HCT116 (cell line): ENCODE measurements at regions not wholly inside any gene's neighbourhood (a gene's known extent, or its start where the extent isn't known, plus 50 kb on each side); places are given as distances from the start of the nearest gene placed in this dataset.

ENCODE experiments used
- ATAC-seq: fragments of 200-7000 bp; cut with Tn5 transposase; 2 replicates; pipeline ENCODE4 v1.9.1; 2020; ENCODE audit warnings: mild to moderate bottlenecking, moderate library complexity
- BruUV-seq: library from RNA; stranded (reverse); fragments of 400-500 nt; replicated peaks from 2 replicates; lab custom pipeline; 2021; lab: Mats Ljungman, UMichigan
- CTCF ChIA-PET: fragments of 300-600 bp; sonication (Branson Sonifier 250); formaldehyde crosslinking; loops from one replicate; lab custom pipeline; 2021; ENCODE audit warnings: antibody characterized with exemption; lab: Charles Lee
- POLR2A ChIA-PET: fragments of 300-600, 350-600 bp; sonication (Branson Sonifier 250); formaldehyde crosslinking; loops from one replicate; lab custom pipeline; 2021; ENCODE audit warnings: antibody characterized with exemption; lab: Charles Lee
- RAD21 ChIA-PET, 2 experiments: fragments of 300-600 bp; sonication (Branson Sonifier 250); formaldehyde crosslinking; loops; one replicate each; lab custom pipeline; 2023; ENCODE audit warnings: low total read pairs in 2 of 2; ENCODE audit not compliant: uncharacterized antibody in 2 of 2, unreplicated experiment in 2 of 2, low non-redundant PET in 1 of 2; lab: Charles Lee
- DNase-seq: peaks from one replicate; pipeline ENCODE4 v3.0.0-alpha.2; 2010; ENCODE audit warnings: low read depth, low spot score
- H2AFZ ChIP-seq: fragments of 200-600 bp; shearing (Covaris generic), sonication (generic); 2 replicates; pipeline ENCODE4 v1.6.1; 2017; ENCODE audit warnings: low read depth, mixed run types, mixed read lengths, antibody characterized with exemption, low read length; ENCODE audit not compliant: poor library complexity, severe bottlenecking
- H3K27ac ChIP-seq: 2 replicates; pipeline ENCODE4 v1.5.1; 2012; ENCODE audit warnings: low read depth, low read length
- H3K27me3 ChIP-seq: fragments of 200-600 bp; sonication (generic); 2 replicates; pipeline ENCODE4 v1.6.1; 2016; ENCODE audit warnings: mixed run types, low read length, mixed read lengths; ENCODE audit not compliant: insufficient read depth
- H3K36me3 ChIP-seq, 2 experiments: fragments of 200-500 bp in 1 of 2; fragments of 200-600 bp in 1 of 2; sonication (Bioruptor generic) in 1 of 2; sonication (generic) in 1 of 2; 2 replicates each; pipeline versions ENCODE4 v1.5.1 to v1.6.1; 2014 to 2016; ENCODE audit warnings: low read length in 2 of 2, inconsistent platforms in 1 of 2, mixed read lengths in 1 of 2, mixed run types in 1 of 2; ENCODE audit not compliant: insufficient read depth in 2 of 2, control insufficient read depth in 1 of 2
- H3K4me1 ChIP-seq, 2 experiments: fragments of 200-600 bp in 1 of 2; sonication (generic) in 1 of 2; 2 replicates each; pipeline versions ENCODE4 v1.5.1 to v1.6.1; 2012 to 2017; ENCODE audit warnings: low read length in 2 of 2, inconsistent platforms in 1 of 2, mild to moderate bottlenecking in 1 of 2, mixed read lengths in 1 of 2, mixed run types in 1 of 2, moderate library complexity in 1 of 2; ENCODE audit not compliant: insufficient read depth in 2 of 2, control insufficient read depth in 1 of 2
- H3K4me2 ChIP-seq: fragments of 200-600 bp; sonication (generic); 2 replicates; pipeline ENCODE4 v1.6.1; 2017; ENCODE audit warnings: mixed run types, low read length, mixed read lengths
- H3K4me3 ChIP-seq, 2 experiments: fragments of 200-600 bp in 1 of 2; sonication (generic) in 1 of 2; replicated peaks in 1 of 2; 2 replicates each; pipeline ENCODE4 v1.5.1; 2011 to 2016; ENCODE audit warnings: low read length in 2 of 2, control low read depth in 1 of 2, low read depth in 1 of 2, mild to moderate bottlenecking in 1 of 2, mixed read lengths in 1 of 2, mixed run types in 1 of 2
- H3K79me2 ChIP-seq: fragments of 200-600 bp; sonication (generic); 2 replicates; pipeline ENCODE4 v1.6.1; 2017; ENCODE audit warnings: mild to moderate bottlenecking, mixed run types, low read length, moderate library complexity, mixed read lengths; ENCODE audit not compliant: insufficient read depth
- H3K9ac ChIP-seq: fragments of 200-600 bp; sonication (generic); 2 replicates; pipeline ENCODE4 v1.6.1; 2016; ENCODE audit warnings: low read length, mixed read lengths
- H3K9me2 ChIP-seq: fragments of 200-600 bp; sonication (generic), shearing (Covaris generic); 2 replicates; pipeline ENCODE4 v1.6.1; 2017; ENCODE audit warnings: mixed run types, mild to moderate bottlenecking, moderate library complexity; ENCODE audit not compliant: insufficient read depth
- H3K9me3 ChIP-seq, 2 experiments: fragments of 200-500 bp in 1 of 2; fragments of 200-600 bp in 1 of 2; sonication (Bioruptor generic) in 1 of 2; sonication (generic) in 1 of 2; 2 replicates each; pipeline ENCODE4 v1.6.1; 2014 to 2017; ENCODE audit warnings: low read length in 2 of 2, mixed read lengths in 2 of 2, inconsistent platforms in 1 of 2, low read depth in 1 of 2, mild to moderate bottlenecking in 1 of 2, mixed run types in 1 of 2, moderate library complexity in 1 of 2; ENCODE audit not compliant: control insufficient read depth in 1 of 2, insufficient read depth in 1 of 2
- H4K20me1 ChIP-seq: fragments of 200-600 bp; sonication (generic), shearing (Covaris generic); 2 replicates; pipeline ENCODE4 v1.6.1; 2017; ENCODE audit warnings: mixed run types, mild to moderate bottlenecking, moderate library complexity; ENCODE audit not compliant: insufficient read depth
- EGR1 ChIP-seq: IDR thresholded peaks from 2 replicates; pipeline ENCODE4 v1.6.1; 2012; ENCODE audit warnings: low read depth
- EZH2phosphoT487 ChIP-seq: fragments of 200-600 bp; IDR thresholded peaks from 2 replicates; pipeline ENCODE4 v1.6.1; 2018; ENCODE audit warnings: antibody characterized with exemption, borderline replicate concordance
- FOSL1 ChIP-seq: IDR thresholded peaks from 2 replicates; pipeline ENCODE4 v1.6.1; 2012; ENCODE audit warnings: low read depth
- JUND ChIP-seq: IDR thresholded peaks from 2 replicates; pipeline ENCODE4 v1.6.1; 2012
- POLR2A ChIP-seq: IDR thresholded peaks from 2 replicates; pipeline ENCODE4 v1.7.0; 2011; ENCODE audit warnings: borderline replicate concordance; ENCODE audit not compliant: insufficient read depth, insufficient read length; ENCODE audit errors: extremely low read depth
- POLR2AphosphoS5 ChIP-seq: IDR thresholded peaks from 2 replicates; pipeline ENCODE4 v1.6.1; 2011; ENCODE audit warnings: mild to moderate bottlenecking, low read depth, low read length, moderate library complexity
- RAD21 ChIP-seq: IDR thresholded peaks from 2 replicates; pipeline ENCODE4 v1.6.1; 2012; ENCODE audit warnings: low read depth, mild to moderate bottlenecking
- SP1 ChIP-seq: IDR thresholded peaks from 2 replicates; pipeline ENCODE4 v1.6.1; 2012; ENCODE audit warnings: low read depth
- ZNF274 ChIP-seq: fragments of 200-500 bp; sonication (Bioruptor generic); IDR thresholded peaks from 2 replicates; pipeline ENCODE4 v1.6.1; 2014; ENCODE audit warnings: mild to moderate bottlenecking, low read depth, low read length, inconsistent platforms
- intact Hi-C: fragments of 100-400 bp; cut with micrococcal nuclease; formaldehyde crosslinking; loops from 2 replicates; pipeline ENCODE4 v1.10.0; 2022
- TF ChIP-seq, protein P1 (sequence below): IDR thresholded peaks from 2 replicates; pipeline ENCODE4 v1.6.1; 2011; ENCODE audit warnings: mild to moderate bottlenecking, low read length, moderate library complexity; ENCODE audit not compliant: insufficient replicate concordance; ENCODE audit errors: extremely low read depth
- TF ChIP-seq, protein P2 (sequence below), 3 experiments: fragments of 200-600 bp in 1 of 3; sonication (generic) in 1 of 3; IDR thresholded peaks in 2 of 3; conservative IDR thresholded peaks in 1 of 3; 2 replicates each; pipeline ENCODE4 v1.5.1; 2012 to 2017; ENCODE audit warnings: low read depth in 2 of 3, low read length in 2 of 3, antibody characterized with exemption in 1 of 3, borderline replicate concordance in 1 of 3, control low read depth in 1 of 3, mild to moderate bottlenecking in 1 of 3, mixed read lengths in 1 of 3, mixed run types in 1 of 3, moderate library complexity in 1 of 3; ENCODE audit not compliant: insufficient read depth in 1 of 3
- TF ChIP-seq, protein P3 (sequence below): IDR thresholded peaks from 2 replicates; pipeline ENCODE4 v1.6.1; 2012

DNA sequence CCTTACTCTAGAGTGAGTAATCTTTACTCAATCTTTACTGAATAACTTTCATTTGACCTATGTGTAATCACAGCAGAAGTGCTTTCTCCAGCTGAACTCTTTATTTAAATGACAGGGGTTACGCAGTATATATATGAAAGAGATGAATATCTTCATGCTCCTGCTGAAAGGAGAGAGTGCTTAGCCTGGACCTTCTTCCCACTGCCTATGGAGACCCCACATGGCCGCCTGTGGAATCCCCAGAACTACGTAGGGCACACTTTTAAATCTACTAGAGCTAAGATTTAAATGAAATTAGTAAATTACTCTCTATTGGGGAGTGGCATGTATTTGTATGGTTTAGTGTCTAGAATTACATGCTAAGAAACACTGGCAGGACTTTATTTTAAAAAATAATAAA, 391.2 kb downstream of the ANKRD50 start:
- ATAC-seq (no peak), DNase-seq (no peak)
- H3K4me2 ChIP-seq, result no peak overlapping the region
- ChIA-PET CTCF (no interaction called here), RAD21 (no interaction called here), POLR2A (no interaction called here)
- H3K27ac ChIP-seq, result no peak overlapping the region
- H3K4me3 ChIP-seq, result no peak overlapping the region
- no TSS peak for BruUV-seq
- no peak overlapping the region for H2AFZ ChIP-seq
- H3K36me3 ChIP-seq, result no peaks in the 10 kb centered on the region
- no peaks in the 10 kb centered on the region for H3K79me2 ChIP-seq
- H3K9me2 ChIP-seq, result no peaks in the 10 kb centered on the region
- H3K4me1 ChIP-seq, result no peaks in the 10 kb centered on the region
- no peaks in the 10 kb centered on the region for H4K20me1 ChIP-seq
- no peak overlapping the region for H3K9ac ChIP-seq
- no peaks in the 10 kb centered on the region for H3K9me3 ChIP-seq
- intact Hi-C loops, result loop anchor here (5.0 kb wide), 2 partner anchors 549 to 1219 kb away; no protein-coding TSS in a partner anchor
- TF ChIP-seq, protein P1, sequence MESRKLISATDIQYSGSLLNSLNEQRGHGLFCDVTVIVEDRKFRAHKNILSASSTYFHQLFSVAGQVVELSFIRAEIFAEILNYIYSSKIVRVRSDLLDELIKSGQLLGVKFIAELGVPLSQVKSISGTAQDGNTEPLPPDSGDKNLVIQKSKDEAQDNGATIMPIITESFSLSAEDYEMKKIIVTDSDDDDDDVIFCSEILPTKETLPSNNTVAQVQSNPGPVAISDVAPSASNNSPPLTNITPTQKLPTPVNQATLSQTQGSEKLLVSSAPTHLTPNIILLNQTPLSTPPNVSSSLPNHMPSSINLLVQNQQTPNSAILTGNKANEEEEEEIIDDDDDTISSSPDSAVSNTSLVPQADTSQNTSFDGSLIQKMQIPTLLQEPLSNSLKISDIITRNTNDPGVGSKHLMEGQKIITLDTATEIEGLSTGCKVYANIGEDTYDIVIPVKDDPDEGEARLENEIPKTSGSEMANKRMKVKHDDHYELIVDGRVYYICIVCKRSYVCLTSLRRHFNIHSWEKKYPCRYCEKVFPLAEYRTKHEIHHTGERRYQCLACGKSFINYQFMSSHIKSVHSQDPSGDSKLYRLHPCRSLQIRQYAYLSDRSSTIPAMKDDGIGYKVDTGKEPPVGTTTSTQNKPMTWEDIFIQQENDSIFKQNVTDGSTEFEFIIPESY, result no peak
- TF ChIP-seq RAD21, result no peak
- TF ChIP-seq POLR2A, result no peak
- no peak for TF ChIP-seq EGR1
- no peak for TF ChIP-seq JUND
- TF ChIP-seq, protein P2, sequence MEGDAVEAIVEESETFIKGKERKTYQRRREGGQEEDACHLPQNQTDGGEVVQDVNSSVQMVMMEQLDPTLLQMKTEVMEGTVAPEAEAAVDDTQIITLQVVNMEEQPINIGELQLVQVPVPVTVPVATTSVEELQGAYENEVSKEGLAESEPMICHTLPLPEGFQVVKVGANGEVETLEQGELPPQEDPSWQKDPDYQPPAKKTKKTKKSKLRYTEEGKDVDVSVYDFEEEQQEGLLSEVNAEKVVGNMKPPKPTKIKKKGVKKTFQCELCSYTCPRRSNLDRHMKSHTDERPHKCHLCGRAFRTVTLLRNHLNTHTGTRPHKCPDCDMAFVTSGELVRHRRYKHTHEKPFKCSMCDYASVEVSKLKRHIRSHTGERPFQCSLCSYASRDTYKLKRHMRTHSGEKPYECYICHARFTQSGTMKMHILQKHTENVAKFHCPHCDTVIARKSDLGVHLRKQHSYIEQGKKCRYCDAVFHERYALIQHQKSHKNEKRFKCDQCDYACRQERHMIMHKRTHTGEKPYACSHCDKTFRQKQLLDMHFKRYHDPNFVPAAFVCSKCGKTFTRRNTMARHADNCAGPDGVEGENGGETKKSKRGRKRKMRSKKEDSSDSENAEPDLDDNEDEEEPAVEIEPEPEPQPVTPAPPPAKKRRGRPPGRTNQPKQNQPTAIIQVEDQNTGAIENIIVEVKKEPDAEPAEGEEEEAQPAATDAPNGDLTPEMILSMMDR (IDR thresholded peaks at IDR 0.05 in 2 of 3, conservative IDR thresholded peaks at IDR 0.05 in 1 of 3; ENCODE audit: borderline replicate concordance in 1 of 3, insufficient read depth in 1 of 3, low read depth in 2 of 3, low read length in 2 of 3), result no peak
- no peak for TF ChIP-seq FOSL1
- TF ChIP-seq, protein P3, sequence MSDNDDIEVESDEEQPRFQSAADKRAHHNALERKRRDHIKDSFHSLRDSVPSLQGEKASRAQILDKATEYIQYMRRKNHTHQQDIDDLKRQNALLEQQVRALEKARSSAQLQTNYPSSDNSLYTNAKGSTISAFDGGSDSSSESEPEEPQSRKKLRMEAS, result no peak
- TF ChIP-seq EZH2phosphoT487, result no peak
- no peak for TF ChIP-seq ZNF274
- TF ChIP-seq SP1, result no peak
- TF ChIP-seq POLR2AphosphoS5, result no peak
- H3K27me3 ChIP-seq, result no peaks in the 10 kb centered on the region
